GM06990 (cell line): ENCODE measurements at regions not wholly inside any gene's neighbourhood (a gene's known extent, or its start where the extent isn't known, plus 50 kb on each side); places are given as distances from the start of the nearest gene placed in this dataset.

Experiments used
- DNase-seq: peaks from one replicate; pipeline ENCODE4 v3.0.0-alpha.2; 2011; ENCODE audit not compliant: insufficient read length; ENCODE audit errors: extremely low read depth
- H3K27me3 ChIP-seq: replicated peaks from 2 replicates; pipeline ENCODE4 v1.6.0; 2011; ENCODE audit warnings: low read length; ENCODE audit not compliant: control insufficient read depth, insufficient read depth
- H3K36me3 ChIP-seq: 2 replicates; pipeline ENCODE4 v1.5.1; 2011; ENCODE audit warnings: low read length; ENCODE audit not compliant: control insufficient read depth, insufficient read depth
- H3K4me3 ChIP-seq: replicated peaks from 2 replicates; pipeline ENCODE4 v1.5.1; 2011; ENCODE audit warnings: low read depth, mild to moderate bottlenecking, control low read depth, low read length
- CTCF ChIP-seq: IDR thresholded peaks from 2 replicates; pipeline ENCODE4 v1.5.1; 2011; ENCODE audit warnings: low read length, control low read depth, mild to moderate bottlenecking, inconsistent platforms; ENCODE audit not compliant: insufficient read depth, poor library complexity, severe bottlenecking

DNA sequence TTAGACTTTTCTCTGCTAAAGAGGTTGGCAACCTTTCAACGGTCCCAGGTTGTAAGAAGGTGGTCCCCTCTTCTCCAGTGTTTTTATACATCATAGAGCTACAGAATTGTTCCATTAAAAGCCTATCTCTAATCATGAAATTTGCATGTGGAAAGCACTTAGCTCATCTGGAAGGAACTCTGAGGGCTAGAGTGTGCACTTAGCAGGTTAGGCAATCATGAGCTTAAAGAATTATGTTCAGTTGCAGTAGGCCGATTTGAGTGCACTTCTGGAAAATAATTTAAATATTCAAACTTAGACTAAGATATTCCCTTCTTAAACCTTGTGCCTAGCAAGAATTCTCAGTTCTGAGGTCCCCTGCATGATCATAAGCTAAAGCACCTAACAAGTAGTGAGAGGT, 468.7 kb downstream of the SPATA31D1 start:
- H3K4me3 ChIP-seq, result no peak overlapping the region
- no peak for TF ChIP-seq CTCF
- no peak for DNase-seq
- H3K36me3 ChIP-seq, result no peaks in the 10 kb centered on the region
- no peaks in the 10 kb centered on the region for H3K27me3 ChIP-seq

- DNase-seq, result no peak
- no peak for TF ChIP-seq CTCF
- H3K36me3 ChIP-seq, result no peaks in the 10 kb centered on the region
- no peak overlapping the region for H3K4me3 ChIP-seq
- no peaks in the 10 kb centered on the region for H3K27me3 ChIP-seq
These were observed 469.3 kb downstream of the SPATA31D1 start for GRCh38 chr9:82457891-82458290.

- no peak overlapping the region for H3K4me3 ChIP-seq
- no peaks in the 10 kb centered on the region for H3K27me3 ChIP-seq
- H3K36me3 ChIP-seq, result no peaks in the 10 kb centered on the region
- DNase-seq, result no peak
- TF ChIP-seq CTCF, result no peak
These were observed 469.7 kb downstream of the SPATA31D1 start for GRCh38 chr9:82458296-82458695.

- no peak overlapping the region for H3K4me3 ChIP-seq
- no peaks in the 10 kb centered on the region for H3K36me3 ChIP-seq
- DNase-seq, result no peak
- no peaks in the 10 kb centered on the region for H3K27me3 ChIP-seq
- peak; percentile 12 for TF ChIP-seq CTCF
These were observed 478.2 kb downstream of the SPATA31D1 start for GRCh38 chr9:82466616-82467260.

DNA sequence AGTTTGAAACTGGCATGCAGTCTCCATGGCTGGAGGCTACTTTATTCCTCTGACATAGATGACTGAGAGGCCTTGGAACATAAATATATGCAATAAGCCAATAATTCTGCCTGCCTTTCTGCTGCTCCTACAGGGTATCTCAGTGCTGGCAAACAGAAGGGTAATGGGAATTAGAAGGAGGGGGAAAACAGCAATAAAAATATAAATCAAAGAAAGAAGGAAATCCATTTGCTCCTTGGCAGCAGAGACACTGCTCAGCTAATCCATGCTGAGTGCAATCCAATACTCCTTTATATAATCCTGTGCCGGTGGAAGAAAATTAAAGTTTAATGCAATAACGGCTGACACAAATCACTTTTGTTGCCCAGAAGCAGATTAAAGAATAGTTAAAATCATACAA, 478.9 kb downstream of the SPATA31D1 start:
- Histone ChIP-seq H3K36me3 (no peaks in the 10 kb centered on the region), H3K27me3 (no peaks in the 10 kb centered on the region)
- no peak for DNase-seq

More for the DNA sequence above, 478.9 kb downstream of the SPATA31D1 start:
- no peak overlapping the region for H3K4me3 ChIP-seq
- TF ChIP-seq CTCF, result no peak
